22Rv1 (cell line): ENCODE measurements at regions not wholly inside any gene's neighbourhood (a gene's known extent, or its start where the extent isn't known, plus 50 kb on each side); places are given as distances from the start of the nearest gene placed in this dataset.

ENCODE experiments used
- CTCF ChIP-seq: fragments of 450-650 bp; IDR thresholded peaks from 2 replicates; pipeline ENCODE4 v1.5.1; 2017; ENCODE audit warnings: mild to moderate bottlenecking
- ZFX ChIP-seq: fragments of 450-650 bp; IDR thresholded peaks from 2 replicates; pipeline ENCODE4 v1.6.1; 2017; ENCODE audit warnings: antibody characterized with exemption, borderline replicate concordance

GRCh38 chr2:163028807-163029206 lies 190.2 kb upstream of the KCNH7 start:
- TF ChIP-seq CTCF = no peak
- TF ChIP-seq ZFX = no peak
